HG03159 (cell line): ENCODE measurements at regions not wholly inside any gene's neighbourhood (a gene's known extent, or its start where the extent isn't known, plus 50 kb on each side); places are given as distances from the start of the nearest gene placed in this dataset.
A peak's percentile ranks its signal among the peaks of the same experiment; 100 is the strongest.

Source experiments
- ATAC-seq: cut with Tn5 transposase; IDR thresholded peaks from one replicate; pipeline ENCODE4 v1.9.1; 2021; ENCODE audit warnings: mild to moderate bottlenecking, moderate library complexity; ENCODE audit not compliant: unreplicated experiment

DNA sequence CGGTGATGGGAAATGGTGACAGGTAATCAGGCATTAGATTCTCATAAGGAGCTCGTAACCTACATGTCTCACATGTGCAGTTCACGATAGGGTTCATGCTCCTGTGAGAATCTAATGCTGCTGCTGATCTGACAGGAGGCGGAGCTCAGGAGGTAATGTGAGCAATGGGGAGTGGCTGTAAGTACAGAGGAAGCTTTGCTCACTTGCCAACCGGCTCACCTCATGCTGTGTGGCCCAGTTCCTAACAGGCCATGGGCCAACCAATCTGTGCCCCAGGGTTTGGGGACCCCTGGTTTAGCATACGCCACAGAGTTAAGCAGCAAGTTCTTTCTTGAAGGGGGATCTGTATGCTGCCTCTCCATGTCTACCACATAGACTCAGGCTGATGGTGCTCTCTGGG lies 133.1 kb downstream of the IQUB start:
- ATAC-seq: no peak

DNA sequence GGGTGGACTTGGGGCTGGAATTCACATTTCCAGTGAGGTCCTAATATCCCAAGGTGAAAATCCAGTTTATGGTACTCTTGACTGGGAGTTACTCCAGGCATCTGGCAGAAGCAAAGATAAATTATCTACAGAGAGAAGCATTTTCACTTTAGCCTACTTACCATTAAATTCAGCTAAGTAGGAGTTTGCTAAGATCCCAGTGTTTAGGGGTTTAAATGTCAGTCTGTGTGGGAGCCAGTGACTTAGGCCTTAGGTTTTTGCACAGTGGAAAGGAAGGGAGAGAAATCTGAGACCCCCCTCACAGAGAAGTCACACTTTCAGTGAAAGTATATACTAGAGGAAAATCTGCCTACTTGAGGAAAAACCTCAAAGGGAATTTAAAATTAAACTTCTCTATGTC lies 134.2 kb downstream of the IQUB start:
- no peak for ATAC-seq

DNA sequence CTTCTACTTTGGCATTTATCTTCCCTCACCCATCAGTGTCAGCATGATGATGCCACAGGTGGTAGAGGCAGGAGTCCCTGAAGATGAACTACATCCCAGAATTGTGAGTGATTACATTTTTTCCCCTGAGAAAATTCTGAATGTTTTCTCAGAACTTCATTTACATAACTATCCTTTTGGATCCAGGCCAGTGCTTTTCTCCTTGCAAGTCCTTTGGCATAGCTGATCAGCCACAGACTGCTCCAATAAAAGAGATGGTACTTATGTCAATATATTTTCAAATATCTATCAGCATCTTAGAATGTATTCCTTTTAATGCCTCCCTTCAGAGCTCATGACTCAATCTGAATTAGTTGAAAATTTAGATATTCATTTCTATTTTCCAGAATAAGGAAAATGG lies 135.5 kb downstream of the IQUB start:
- ATAC-seq: no peak

DNA sequence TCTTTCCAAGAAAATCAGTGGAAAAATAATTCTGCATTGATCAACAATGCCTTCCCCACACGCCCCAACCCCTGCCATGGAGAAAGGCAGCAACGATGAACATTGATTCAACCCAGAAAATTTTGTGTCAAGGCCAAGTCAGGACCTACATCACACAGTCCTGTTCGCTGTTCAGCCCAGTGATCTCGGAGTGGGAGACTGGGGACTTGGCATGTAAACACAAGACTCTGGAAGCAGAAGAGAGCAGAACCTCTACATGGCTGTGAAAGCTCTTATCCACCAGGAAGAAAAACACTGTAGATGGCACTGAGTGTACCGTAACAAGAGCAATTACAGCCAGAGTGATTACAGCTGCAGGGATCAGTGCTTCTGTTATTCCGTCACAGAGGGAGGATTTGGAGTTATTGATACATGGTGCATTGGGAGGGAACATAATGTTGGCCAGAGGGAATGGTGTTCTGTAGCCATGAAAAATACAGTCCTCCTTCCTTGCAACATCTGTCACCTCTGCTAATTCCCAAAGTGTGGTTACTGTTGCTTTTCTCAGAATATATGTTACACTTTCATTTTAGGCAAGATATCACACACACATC lies 136.6 kb downstream of the IQUB start:
- ATAC-seq: no peak

GRCh38 chr7:123393623-123394022 lies 140.8 kb downstream of the IQUB start:
- ATAC-seq: no peak

DNA sequence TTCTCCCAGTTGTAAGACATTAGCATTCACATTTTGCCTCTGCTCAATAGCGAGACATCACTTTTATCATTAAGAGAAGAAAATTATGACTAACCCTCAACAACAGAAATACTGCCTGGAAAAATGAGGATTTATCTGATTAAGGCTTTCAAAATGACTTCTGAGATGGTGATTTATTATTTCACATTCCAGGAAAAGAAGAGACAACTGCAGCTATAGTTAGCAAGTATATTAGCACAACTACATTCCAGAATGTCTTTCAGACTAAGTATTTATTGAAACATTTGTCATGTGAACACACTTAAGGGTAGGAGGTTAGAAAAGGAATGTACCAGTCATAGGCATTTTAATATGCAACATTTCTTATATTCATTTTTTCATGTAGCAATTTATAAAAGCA lies 162.0 kb downstream of the IQUB start:
- no peak for ATAC-seq

DNA sequence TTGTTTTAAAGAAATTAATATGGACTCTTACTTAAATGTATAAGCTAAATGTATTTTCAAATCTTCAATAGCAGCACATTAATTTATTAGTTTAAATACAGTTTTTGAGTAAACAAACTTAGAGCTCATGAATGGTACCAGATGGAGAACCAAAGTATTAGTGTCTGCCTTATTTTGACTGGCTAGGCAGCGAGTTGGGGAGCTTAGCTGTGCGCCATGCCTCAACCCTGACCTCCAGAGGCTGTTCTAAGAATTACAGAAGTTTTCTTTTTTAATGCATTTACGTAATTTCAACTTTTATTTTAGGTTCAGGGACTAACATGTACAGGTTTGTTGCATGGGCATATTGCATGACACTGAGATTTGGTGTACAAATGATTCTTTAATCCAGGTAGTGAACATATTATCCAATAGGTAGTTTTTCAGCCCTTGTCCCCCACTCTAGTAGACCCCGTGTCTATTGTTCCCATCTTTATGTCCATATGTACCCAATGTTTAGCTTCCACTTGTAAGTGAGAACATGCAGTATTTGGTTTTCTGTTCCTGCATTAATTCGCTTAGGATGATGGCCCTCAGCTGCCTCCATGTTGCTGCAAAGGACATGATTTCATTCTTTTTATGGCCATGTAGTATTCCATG lies 166.8 kb downstream of the IQUB start:
- peak; percentile 94 for ATAC-seq

DNA sequence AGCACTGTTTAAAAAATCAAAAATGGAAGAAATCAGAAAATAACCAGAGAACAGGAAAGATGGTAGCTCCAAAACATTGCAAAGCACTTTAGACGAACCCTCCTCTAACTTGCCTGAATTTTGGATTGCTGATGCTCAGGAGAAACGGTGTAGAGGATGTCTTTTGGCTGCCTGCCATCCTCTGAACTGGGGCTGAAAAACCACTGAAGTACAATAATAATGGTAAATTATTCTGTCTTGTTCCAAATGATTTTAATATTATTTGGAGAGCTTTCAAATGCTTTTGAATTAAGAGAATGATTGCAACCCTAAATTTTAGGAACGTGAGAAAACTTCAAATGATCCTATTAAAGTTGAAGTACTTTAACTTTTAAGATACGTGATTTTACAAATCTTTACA lies 167.3 kb upstream of the SLC13A1 start:
- ATAC-seq: no peak

GRCh38 chr7:123366626-123367025 lies 166.9 kb upstream of the SLC13A1 start:
- ATAC-seq: no peak

- ATAC-seq: no peak
These were observed 160.9 kb upstream of the SLC13A1 start for GRCh38 chr7:123360631-123361030.

- ATAC-seq: peak; percentile 59
These were observed 155.9 kb upstream of the SLC13A1 start for GRCh38 chr7:123355576-123356190.

DNA sequence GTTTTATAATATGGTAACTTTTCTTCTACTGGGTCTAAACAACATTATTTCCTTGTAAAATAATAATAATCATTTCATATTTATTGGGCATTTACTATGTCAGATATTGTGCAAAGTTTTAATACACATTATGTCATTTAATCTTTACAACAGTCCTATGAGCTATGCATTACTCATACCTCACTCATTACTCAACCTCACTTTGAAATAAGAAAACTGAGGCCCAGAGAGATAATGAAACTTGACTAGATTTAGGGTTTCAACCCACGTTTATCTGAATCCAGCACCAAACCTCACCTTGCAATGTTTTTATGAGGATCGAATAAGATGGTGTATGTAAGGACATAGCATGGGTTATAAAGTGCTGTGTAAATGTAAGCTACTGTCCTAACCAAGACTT lies 153.2 kb upstream of the SLC13A1 start:
- no peak for ATAC-seq

DNA sequence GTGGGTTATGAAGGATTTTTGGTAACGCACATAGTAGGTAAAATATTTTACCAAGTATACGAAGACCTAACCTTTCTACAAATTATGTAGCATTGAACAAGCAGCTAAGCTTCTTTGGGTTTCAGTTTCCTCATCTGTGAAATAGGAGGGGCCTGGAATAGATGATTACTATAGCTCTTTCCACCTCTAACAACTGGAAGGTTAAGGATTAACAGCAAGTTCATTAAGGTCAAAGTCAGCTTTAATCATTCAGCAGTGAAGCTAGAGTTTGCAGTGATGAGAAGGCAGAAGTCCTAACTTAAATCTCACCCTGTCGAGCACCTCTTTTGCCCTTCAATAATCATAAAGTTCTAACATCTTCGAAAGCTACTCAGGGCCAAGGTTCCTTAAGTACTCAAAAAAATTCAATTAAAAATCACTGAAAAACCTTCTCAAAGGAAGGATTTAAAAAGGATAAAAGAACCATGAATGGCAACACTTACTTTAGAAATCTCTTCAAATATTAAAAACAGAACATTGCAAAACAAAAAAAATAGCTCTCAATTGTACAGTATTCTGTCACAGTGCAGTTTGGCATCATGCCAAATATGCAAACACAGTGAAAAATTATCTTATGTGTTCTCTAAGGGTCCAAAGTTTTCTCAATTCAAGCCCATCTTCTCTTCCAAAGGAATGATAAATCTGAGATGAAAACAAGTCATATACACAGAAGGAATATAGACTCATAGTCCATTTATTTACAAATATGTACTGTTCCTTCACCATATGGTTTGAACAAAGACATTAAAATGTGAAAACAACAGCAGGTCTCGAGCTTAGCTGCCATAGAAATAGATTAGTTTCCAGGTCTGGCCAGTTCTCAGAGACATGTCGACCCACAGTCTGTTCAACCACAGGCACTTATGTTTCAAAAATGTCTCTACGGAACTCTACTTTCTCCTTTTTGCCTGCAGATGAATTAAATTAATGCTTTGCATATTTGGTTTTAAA lies 152.0 kb upstream of the SLC13A1 start:
- no peak for ATAC-seq

GRCh38 chr7:123351027-123351426 lies 151.3 kb upstream of the SLC13A1 start:
- ATAC-seq: no peak

DNA sequence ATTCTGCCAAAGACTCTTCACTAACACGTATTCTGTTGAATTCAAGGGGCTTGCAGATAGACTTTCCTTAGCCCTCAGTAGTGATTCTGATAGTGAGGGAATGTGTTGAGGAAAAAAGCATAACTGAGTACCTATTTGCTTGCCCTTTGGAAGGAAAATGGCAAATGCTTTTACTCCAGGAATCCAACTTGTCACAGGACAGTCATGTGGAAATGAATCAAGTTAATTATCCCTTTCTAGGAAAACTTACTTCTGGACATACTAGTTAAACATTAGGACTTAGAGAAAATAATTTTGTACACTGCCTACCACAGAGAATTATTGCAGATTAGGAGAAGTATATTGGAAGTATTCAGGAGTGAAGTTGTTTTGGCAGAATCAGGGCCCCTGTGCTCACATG lies 148.9 kb upstream of the SLC13A1 start:
- no peak for ATAC-seq

GRCh38 chr7:123346766-123347165 lies 147.0 kb upstream of the SLC13A1 start:
- ATAC-seq: no peak

- no peak for ATAC-seq
These were observed 143.8 kb upstream of the SLC13A1 start for GRCh38 chr7:123343611-123344010.

DNA sequence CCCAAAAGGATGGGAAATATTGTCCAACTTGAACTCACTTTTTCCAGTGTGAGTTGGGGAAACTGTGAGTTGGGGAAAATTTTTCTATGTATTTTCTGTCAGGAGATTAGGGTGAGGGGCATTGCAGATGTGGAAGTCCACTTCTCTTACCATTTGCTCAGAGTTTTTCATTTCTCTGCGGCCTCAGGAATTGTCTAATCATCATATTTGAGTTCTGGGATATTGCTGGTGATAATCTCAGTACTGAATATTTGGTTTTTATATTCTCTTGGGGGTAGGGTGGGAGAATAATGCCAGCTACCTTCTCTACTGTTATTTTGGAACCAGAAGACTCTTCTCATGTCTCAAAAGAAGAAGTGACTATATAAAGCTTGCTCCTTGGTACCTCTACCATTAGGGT lies 141.3 kb upstream of the SLC13A1 start:
- no peak for ATAC-seq

DNA sequence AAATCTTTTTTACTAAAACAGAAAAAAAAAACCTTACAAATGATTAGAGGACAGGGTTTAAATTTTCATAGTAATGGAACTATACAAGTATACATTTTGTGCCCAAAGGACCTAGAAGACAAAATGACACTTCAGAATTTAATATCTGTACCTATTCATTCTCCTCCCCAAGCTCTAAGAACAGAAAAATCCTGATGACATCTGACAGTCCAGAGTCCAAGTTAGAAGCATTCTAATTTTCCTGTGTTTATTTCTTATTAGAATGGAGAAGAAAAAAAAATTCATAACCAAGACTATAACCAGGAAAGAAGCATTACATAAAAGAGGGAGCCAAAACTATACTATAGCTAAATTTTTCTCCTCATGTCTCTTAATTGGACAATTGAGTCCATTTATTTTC lies 138.9 kb upstream of the SLC13A1 start:
- ATAC-seq: no peak

GRCh38 chr7:123329988-123330643 lies 130.3 kb upstream of the SLC13A1 start:
- no peak for ATAC-seq

GRCh38 chr7:123327661-123328060 lies 127.9 kb upstream of the SLC13A1 start:
- no peak for ATAC-seq
